CD4-positive, alpha-beta T cell (primary cell): ENCODE measurements at regions not wholly inside any gene's neighbourhood (a gene's known extent, or its start where the extent isn't known, plus 50 kb on each side); places are given as distances from the start of the nearest gene placed in this dataset.

Experiments
- ATAC-seq: fragments of 200-7000 bp; cut with Tn5 transposase; one replicate; pipeline ENCODE4 v1.10.0; 2022; ENCODE audit warnings: mild to moderate bottlenecking; ENCODE audit not compliant: poor library complexity
- CTCF ChIA-PET: fragments of 350-600 bp; sonication (Branson Sonifier 250); formaldehyde crosslinking; loops from one replicate; lab custom pipeline; 2021; ENCODE audit warnings: antibody characterized with exemption, inconsistent platforms; lab: Charles Lee
- POLR2A ChIA-PET: fragments of 350-600 bp; sonication (Branson Sonifier 250); formaldehyde crosslinking; loops from one replicate; lab custom pipeline; 2021; ENCODE audit warnings: antibody characterized with exemption, inconsistent platforms; lab: Charles Lee
- DNase-seq, 14 experiments: peaks; one replicate each; pipeline ENCODE4 v3.0.0-alpha.2; 2013 to 2020; ENCODE audit warnings: mixed read lengths in 2 of 14
- H3K27ac ChIP-seq, 2 donors: one replicate each; pipeline versions ENCODE4 v1.5.1 to v1.7.0; 2013; ENCODE audit warnings: low read length in 2 of 2, low read depth in 1 of 2, mild to moderate bottlenecking in 1 of 2
- H3K27me3 ChIP-seq, 2 experiments: 1 replicate in 1 of 2; 2 replicates in 1 of 2; pipeline versions ENCODE4 v1.6.1 to v1.7.0; 2013; ENCODE audit warnings: low read length in 2 of 2, control low read depth in 1 of 2, mild to moderate bottlenecking in 1 of 2, moderate library complexity in 1 of 2; ENCODE audit not compliant: insufficient read depth in 2 of 2, control insufficient read depth in 1 of 2
- H3K36me3 ChIP-seq: one replicate; pipeline ENCODE4 v1.6.1; 2013; ENCODE audit warnings: low read length, control low read depth; ENCODE audit not compliant: insufficient read depth
- H3K4me1 ChIP-seq: one replicate; pipeline ENCODE4 v1.6.1; 2013; ENCODE audit warnings: low read length, control low read depth; ENCODE audit not compliant: insufficient read depth
- H3K4me3 ChIP-seq: one replicate; pipeline ENCODE4 v1.5.1; 2013; ENCODE audit warnings: mild to moderate bottlenecking, low read length, moderate library complexity
- H3K9me3 ChIP-seq, 2 experiments: 1 replicate in 1 of 2; 2 replicates in 1 of 2; pipeline versions ENCODE4 v1.6.1 to v1.7.0; 2013; ENCODE audit warnings: low read length in 2 of 2, mild to moderate bottlenecking in 2 of 2, control low read depth in 1 of 2, moderate library complexity in 1 of 2; ENCODE audit not compliant: control insufficient read depth in 1 of 2, insufficient read depth in 1 of 2
- H3K27ac Mint-ChIP-seq: one replicate; pipeline ENCODE4 v1.8.0; 2020; ENCODE audit warnings: mixed read lengths
- H3K27me3 Mint-ChIP-seq: one replicate; pipeline ENCODE4 v1.8.0; 2021; ENCODE audit warnings: mixed read lengths
- H3K36me3 Mint-ChIP-seq: one replicate; pipeline ENCODE4 v1.8.0; 2021; ENCODE audit warnings: low read depth, mixed read lengths
- H3K4me1 Mint-ChIP-seq: one replicate; pipeline ENCODE4 v1.8.0; 2021; ENCODE audit warnings: low read depth, mixed read lengths
- H3K4me3 Mint-ChIP-seq: one replicate; pipeline ENCODE4 v1.8.0; 2020; ENCODE audit warnings: mild to moderate bottlenecking, mixed read lengths
- H3K9me3 Mint-ChIP-seq: one replicate; pipeline ENCODE4 v1.8.0; 2020; ENCODE audit warnings: mixed read lengths
- intact Hi-C, 2 experiments: fragments of 100-400 bp; cut with DNase I in 1 of 2; cut with micrococcal nuclease in 1 of 2; formaldehyde crosslinking; loops; one replicate each; pipeline versions ENCODE4 v1.15.1 to v1.9.0; 2023 to 2025; cut with DNase I, micrococcal nuclease
- TF ChIP-seq, protein P1 (sequence below): fragments of 200-600 bp; IDR thresholded peaks from one replicate; pipeline ENCODE4 v1.8.0; 2022; ENCODE audit warnings: antibody characterized with exemption, mild to moderate bottlenecking

DNA sequence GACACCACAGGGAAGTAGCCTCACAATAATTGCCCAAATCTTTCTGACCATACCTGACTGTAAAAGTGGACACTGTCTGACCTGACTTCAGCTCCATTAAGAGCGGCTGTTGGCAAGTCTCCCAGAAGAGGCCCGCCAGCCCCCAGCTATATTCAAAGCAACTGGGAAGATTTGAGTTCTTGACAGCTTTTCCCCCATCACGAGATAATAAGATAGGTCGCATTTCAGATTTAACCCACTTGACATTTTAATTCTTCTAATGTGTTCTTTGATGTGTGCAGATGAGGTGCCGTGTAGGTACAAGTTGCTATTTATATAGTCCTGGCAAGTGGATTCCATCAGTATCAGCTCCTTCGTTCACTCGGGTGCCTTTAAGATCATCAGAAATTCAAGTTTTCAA is 345.7 kb downstream of the DRD1 start:
- no peak overlapping the region for H3K4me3 ChIP-seq
- Mint-ChIP-seq H3K9me3 (no peaks in the 10 kb centered on the region), H3K27ac (no peak overlapping the region), H3K36me3 (no peaks in the 10 kb centered on the region), H3K4me1 (no peaks in the 10 kb centered on the region), H3K27me3 (peaks cover 41% of the 10 kb centered on the region), H3K4me3 (no peak overlapping the region)
- TF ChIP-seq, protein P1, sequence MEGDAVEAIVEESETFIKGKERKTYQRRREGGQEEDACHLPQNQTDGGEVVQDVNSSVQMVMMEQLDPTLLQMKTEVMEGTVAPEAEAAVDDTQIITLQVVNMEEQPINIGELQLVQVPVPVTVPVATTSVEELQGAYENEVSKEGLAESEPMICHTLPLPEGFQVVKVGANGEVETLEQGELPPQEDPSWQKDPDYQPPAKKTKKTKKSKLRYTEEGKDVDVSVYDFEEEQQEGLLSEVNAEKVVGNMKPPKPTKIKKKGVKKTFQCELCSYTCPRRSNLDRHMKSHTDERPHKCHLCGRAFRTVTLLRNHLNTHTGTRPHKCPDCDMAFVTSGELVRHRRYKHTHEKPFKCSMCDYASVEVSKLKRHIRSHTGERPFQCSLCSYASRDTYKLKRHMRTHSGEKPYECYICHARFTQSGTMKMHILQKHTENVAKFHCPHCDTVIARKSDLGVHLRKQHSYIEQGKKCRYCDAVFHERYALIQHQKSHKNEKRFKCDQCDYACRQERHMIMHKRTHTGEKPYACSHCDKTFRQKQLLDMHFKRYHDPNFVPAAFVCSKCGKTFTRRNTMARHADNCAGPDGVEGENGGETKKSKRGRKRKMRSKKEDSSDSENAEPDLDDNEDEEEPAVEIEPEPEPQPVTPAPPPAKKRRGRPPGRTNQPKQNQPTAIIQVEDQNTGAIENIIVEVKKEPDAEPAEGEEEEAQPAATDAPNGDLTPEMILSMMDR: no peak
- peaks cover 0 to 5% of the 10 kb centered on the region in 2 experiments for H3K27me3 ChIP-seq
- intact Hi-C loops: no loop called here
- DNase-seq: no peak
- no peak overlapping the region for H3K27ac ChIP-seq
- ChIA-PET CTCF (no interaction called here), POLR2A (no interaction called here)
- peaks cover 0 to under 1% of the 10 kb centered on the region in 2 experiments for H3K9me3 ChIP-seq
- H3K4me1 ChIP-seq: no peaks in the 10 kb centered on the region
- H3K36me3 ChIP-seq: no peaks in the 10 kb centered on the region
- no peak for ATAC-seq

DNA sequence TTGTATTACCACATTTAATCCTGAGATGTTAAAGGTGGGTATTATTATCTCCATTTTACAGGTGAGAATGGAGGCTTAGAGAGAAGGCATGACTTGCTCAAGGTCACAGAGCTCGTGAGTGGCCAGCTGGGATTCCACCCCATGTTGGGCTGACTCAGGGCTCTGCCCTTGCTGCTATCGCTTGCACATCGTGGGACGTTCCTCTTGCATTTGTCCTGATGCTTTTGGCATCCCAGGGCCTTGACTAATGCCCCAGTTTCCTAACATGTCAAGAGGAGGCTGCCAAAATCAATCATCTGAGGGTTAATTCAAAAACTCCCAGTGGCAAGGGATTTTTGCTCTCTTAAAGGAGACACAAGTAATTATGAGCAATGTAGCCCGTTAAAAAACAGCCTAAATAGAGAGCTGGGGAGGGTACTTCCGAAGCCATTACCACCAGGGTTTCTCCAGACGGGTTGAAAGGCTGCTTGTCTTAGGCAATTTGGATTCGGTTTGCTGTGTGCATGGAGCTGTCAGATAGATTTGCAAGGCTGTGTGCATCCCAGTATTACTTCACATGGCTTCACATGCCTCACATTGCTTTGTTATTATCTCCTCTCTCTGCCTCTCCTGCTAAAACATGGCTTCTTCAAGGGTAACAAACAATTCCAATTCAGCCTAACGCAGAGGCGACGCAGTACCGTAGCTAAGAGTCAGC is 347.4 kb downstream of the DRD1 start:
- POLR2A ChIA-PET: no interaction called here
- intact Hi-C loops: no loop called here
- no peak for ATAC-seq

DNA sequence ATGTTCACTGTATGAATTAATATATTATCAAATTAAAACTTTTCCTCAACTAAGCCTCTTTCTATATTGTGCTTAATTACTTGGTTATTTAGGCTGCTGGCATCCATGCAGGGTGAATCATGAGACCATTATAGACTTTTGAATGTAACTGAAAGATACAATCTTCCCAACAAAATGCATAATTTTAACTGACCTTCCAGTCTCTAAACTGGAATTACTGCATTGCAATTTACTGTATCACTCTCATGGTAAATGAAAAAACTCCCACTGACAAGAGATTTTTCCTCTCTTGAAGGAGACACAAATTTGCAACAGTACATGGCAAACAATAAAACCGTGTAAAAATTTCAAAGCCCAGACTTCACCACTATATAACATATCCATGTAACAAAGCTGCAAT is 349.5 kb downstream of the DRD1 start:
- CTCF ChIA-PET: no interaction called here
- Histone ChIP-seq H3K4me1 (no peaks in the 10 kb centered on the region), H3K27ac (no peak overlapping the region), H3K4me3 (no peak overlapping the region), H3K9me3 (peaks cover 0 to 7% of the 10 kb centered on the region in 2 experiments), H3K27me3 (no peaks in the 10 kb centered on the region), H3K36me3 (no peaks in the 10 kb centered on the region)
- ATAC-seq (no peak), DNase-seq (no peak)
- peaks cover 39% of the 10 kb centered on the region for H3K27me3 Mint-ChIP-seq
- intact Hi-C loops: no loop called here
- no peaks in the 10 kb centered on the region for H3K36me3 Mint-ChIP-seq
- no peak overlapping the region for H3K27ac Mint-ChIP-seq
- POLR2A ChIA-PET: no interaction called here
- H3K4me1 Mint-ChIP-seq: no peaks in the 10 kb centered on the region
- no peak overlapping the region for H3K4me3 Mint-ChIP-seq
- H3K9me3 Mint-ChIP-seq: no peaks in the 10 kb centered on the region
- TF ChIP-seq, protein P1: no peak

More for the DNA sequence above, 347.4 kb downstream of the DRD1 start:
- H3K4me3 Mint-ChIP-seq: no peak overlapping the region
- CTCF ChIA-PET: no interaction called here
- no peaks in the 10 kb centered on the region for H3K4me1 Mint-ChIP-seq
- TF ChIP-seq, protein P1: no peak
- H3K27ac Mint-ChIP-seq: no peak overlapping the region
- H3K36me3 Mint-ChIP-seq: no peaks in the 10 kb centered on the region
- Histone ChIP-seq H3K27me3 (peaks cover 0 to 5% of the 10 kb centered on the region in 2 experiments), H3K36me3 (no peaks in the 10 kb centered on the region), H3K4me1 (no peaks in the 10 kb centered on the region), H3K4me3 (no peak overlapping the region), H3K9me3 (peaks cover 0 to 7% of the 10 kb centered on the region in 2 experiments), H3K27ac (no peak overlapping the region)
- H3K27me3 Mint-ChIP-seq: peaks cover 43% of the 10 kb centered on the region
- DNase-seq: no peak
- H3K9me3 Mint-ChIP-seq: no peaks in the 10 kb centered on the region
